Sigmoid colon (tissue), 6 donors: ENCODE measurements at regions not wholly inside any gene's neighbourhood (a gene's known extent, or its start where the extent isn't known, plus 50 kb on each side); places are given as distances from the start of the nearest gene placed in this dataset.

Source experiments
- DNase-seq: peaks from one replicate; pipeline ENCODE4 v3.0.0-alpha.2; 2019
- H3K27ac ChIP-seq, 4 donors: fragments of 200-600 bp; sonication (generic); one replicate each; pipeline ENCODE4 v1.5.1; 2016 to 2019; ENCODE audit warnings: mild to moderate bottlenecking in 1 of 4
- H3K27me3 ChIP-seq, 3 donors: fragments of 200-600 bp; sonication (generic); one replicate each; pipeline ENCODE4 v1.5.1; 2019; ENCODE audit warnings: mild to moderate bottlenecking in 1 of 3
- H3K36me3 ChIP-seq, 4 donors: fragments of 200-600 bp; sonication (generic); one replicate each; pipeline ENCODE4 v1.5.1; 2016 to 2019
- H3K4me1 ChIP-seq, 4 donors: fragments of 200-600 bp; sonication (generic); one replicate each; pipeline ENCODE4 v1.5.1; 2017 to 2019
- H3K4me3 ChIP-seq, 4 donors: fragments of 200-600 bp; sonication (generic); one replicate each; pipeline ENCODE4 v1.5.1; 2017 to 2019; ENCODE audit warnings: mild to moderate bottlenecking in 2 of 4, moderate library complexity in 1 of 4
- H3K9me3 ChIP-seq, 4 donors: fragments of 200-600 bp in 3 of 4; sonication (generic) in 3 of 4; one replicate each; pipeline versions ENCODE4 v1.5.1 to v1.6.1; 2013 to 2019
- EP300 ChIP-seq, 4 donors: sonication (generic); formaldehyde crosslinking; IDR thresholded peaks; one replicate each; pipeline ENCODE4 v1.6.1; 2017; ENCODE audit warnings: antibody characterized with exemption in 4 of 4
- POLR2A ChIP-seq, 2 donors: fragments of 450-650 bp; IDR thresholded peaks; one replicate each; pipeline ENCODE4 v1.6.1; 2016; ENCODE audit warnings: antibody characterized with exemption in 2 of 2, mild to moderate bottlenecking in 2 of 2, moderate library complexity in 2 of 2
- POLR2AphosphoS5 ChIP-seq, 4 donors: sonication (generic); formaldehyde crosslinking; IDR thresholded peaks; one replicate each; pipeline ENCODE4 v1.6.1; 2017; ENCODE audit warnings: antibody characterized with exemption in 4 of 4
- WGBS, 2 donors: extraction: QIAGEN DNeasy Blood & Tissue Kit; methylation state at CpG; one replicate each; pipeline ENCODE4 v1.1.7; 2013; 5-methylcytosine and 5-hydroxymethylcytosine counted together
- intact Hi-C: fragments of 100-400 bp; cut with DNase I; formaldehyde crosslinking; loops from one replicate; pipeline ENCODE4 v1.15.1; 2023
- TF ChIP-seq, protein P1 (sequence below), 4 experiments: fragments of 450-650 bp in 3 of 4; fragments of 200-600 bp in 1 of 4; IDR thresholded peaks; one replicate each; pipeline ENCODE4 v1.5.1; 2016 to 2019; ENCODE audit warnings: antibody characterized with exemption in 4 of 4, mild to moderate bottlenecking in 3 of 4, moderate library complexity in 2 of 4
- donor health status: healthy with polysubstance abuse.
- donor health status: healthy.

DNA sequence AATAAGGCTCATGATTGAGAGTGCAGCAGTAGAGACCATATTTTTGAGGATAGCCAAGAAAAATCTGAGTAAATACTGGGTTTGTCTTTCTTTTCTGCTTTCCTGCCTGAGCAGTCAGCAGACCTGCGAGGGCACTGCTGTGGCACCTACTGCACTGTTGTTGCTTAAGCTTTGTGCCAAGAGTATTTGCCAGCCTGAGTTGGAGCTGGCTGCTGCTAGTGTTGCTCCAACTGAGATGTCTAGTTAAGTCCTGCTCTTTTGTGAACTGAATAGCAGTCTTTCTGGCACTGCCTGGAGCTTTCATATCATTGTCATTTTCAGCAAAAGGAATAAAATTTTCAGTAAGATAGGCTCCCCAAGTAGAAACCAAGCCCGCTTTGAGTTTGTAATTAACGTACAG, 214.5 kb upstream of the P2RY1 start:
- H3K36me3 ChIP-seq: no peaks in the 10 kb centered on the region
- H3K4me1 ChIP-seq: peaks cover 0 to 8% (median 0%) of the 10 kb centered on the region in 4 donors
- H3K9me3 ChIP-seq: no peaks in the 10 kb centered on the region
- intact Hi-C loops: no loop called here
- peak overlapping the region in 2 of 4 donors; percentile 6 to 59 for H3K27ac ChIP-seq
- no peak for DNase-seq
- 86 to 95% methylated on average over 3 of the region's 3 CpGs for whole genome bisulfite sequencing, 2 donors
- H3K27me3 ChIP-seq: no peaks in the 10 kb centered on the region
- no peak overlapping the region for H3K4me3 ChIP-seq
- TF ChIP-seq, protein P1, sequence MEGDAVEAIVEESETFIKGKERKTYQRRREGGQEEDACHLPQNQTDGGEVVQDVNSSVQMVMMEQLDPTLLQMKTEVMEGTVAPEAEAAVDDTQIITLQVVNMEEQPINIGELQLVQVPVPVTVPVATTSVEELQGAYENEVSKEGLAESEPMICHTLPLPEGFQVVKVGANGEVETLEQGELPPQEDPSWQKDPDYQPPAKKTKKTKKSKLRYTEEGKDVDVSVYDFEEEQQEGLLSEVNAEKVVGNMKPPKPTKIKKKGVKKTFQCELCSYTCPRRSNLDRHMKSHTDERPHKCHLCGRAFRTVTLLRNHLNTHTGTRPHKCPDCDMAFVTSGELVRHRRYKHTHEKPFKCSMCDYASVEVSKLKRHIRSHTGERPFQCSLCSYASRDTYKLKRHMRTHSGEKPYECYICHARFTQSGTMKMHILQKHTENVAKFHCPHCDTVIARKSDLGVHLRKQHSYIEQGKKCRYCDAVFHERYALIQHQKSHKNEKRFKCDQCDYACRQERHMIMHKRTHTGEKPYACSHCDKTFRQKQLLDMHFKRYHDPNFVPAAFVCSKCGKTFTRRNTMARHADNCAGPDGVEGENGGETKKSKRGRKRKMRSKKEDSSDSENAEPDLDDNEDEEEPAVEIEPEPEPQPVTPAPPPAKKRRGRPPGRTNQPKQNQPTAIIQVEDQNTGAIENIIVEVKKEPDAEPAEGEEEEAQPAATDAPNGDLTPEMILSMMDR (IDR thresholded peaks at IDR 0.05): no peak
- no peak for TF ChIP-seq POLR2A (IDR thresholded peaks at IDR 0.05)
- TF ChIP-seq EP300 (IDR thresholded peaks at IDR 0.05): no peak
- TF ChIP-seq POLR2AphosphoS5 (IDR thresholded peaks at IDR 0.05): no peak

DNA sequence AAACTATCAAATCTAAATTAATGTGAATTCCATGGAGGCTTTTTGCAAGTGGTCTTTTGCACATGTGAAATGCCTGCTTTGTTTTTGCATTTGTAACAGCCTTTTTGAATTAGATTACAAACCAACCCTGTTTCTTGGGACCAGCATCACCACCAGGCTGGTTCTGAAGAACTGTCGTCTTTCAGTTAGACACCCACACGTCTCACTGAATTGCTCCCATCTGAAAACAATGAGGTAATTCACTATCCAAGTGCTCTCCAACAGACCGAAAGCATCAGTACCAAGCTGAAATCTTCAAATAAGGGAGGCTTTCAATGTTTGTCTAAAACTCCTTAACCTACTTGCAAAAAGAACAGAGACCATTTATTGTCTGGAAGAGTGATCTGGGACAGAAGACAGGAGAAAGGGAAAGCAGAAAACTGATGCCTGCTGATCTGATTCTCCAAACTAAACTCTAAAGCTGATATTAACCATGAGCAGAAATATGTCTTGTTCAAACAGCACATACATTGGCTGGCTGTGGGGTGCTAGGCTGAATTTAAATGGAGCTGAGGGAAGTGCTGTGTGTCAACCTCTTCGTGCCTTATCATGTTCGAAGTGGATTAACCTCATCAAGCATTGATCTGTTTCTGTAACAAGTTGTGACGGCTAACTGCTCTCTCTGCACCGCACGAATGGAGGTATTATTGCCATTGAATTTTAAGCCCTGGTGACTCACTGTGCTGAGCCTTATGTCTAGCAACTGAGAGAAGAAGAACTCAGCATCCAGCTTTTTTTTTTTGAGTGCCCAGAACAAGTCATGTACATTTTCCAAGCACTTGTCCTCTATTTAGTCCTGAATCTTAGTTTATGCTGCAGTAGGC, 213.7 kb upstream of the P2RY1 start:
- Histone ChIP-seq H3K9me3 (no peaks in the 10 kb centered on the region), H3K27ac (peak overlapping the region; percentile 22 to 59 (median 30)), H3K4me3 (no peak overlapping the region), H3K4me1 (peaks cover 0 to 8% (median 0%) of the 10 kb centered on the region in 4 donors), H3K36me3 (no peaks in the 10 kb centered on the region), H3K27me3 (no peaks in the 10 kb centered on the region)
- intact Hi-C loops: no loop called here
- TF ChIP-seq POLR2A (IDR thresholded peaks at IDR 0.05): no peak
- 82 to 83% methylated on average over 8 of the region's 8 CpGs for WGBS, 2 donors
- no peak for DNase-seq

DNA sequence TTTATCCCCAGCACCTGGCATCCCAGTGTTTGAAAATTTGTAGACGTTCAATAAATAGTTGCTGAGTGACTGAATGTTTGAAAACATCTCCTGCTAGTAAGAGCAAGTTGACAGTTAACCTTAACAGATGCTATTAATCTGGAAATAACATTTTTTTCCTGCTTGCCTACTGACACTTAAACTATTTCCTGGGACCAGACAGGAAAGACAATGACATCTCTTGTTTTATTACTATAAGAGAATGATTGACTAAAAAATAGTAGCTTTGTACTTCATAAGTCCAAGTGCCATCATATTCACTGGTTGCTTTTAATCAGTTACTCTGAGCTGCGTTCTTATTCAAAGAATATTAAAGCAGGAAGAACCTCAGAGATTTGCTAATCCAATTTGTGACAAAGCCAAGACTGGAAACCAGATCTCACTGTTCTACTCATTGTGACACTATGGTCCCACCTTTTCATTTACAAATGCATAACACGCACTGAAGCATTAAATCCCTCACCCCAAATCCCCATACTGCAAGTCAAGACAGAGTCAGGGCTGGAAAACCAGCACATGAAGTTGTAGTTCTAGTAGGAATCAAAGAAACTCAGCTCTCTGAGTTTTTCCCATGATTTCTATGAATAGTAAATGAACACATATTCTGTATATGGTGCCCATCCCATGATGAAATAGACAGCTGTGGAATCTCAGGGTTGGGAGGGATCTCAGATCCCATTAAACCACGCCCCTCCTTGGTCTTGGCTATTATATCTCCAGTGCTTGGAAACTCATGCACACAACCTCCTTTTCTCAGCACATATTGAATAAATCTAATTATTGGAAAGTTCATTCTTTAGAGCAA, 212.7 kb upstream of the P2RY1 start:
- H3K27ac ChIP-seq: peak overlapping the region; percentile 8 to 59 (median 30)
- TF ChIP-seq POLR2A (IDR thresholded peaks at IDR 0.05) (no peak), EP300 (IDR thresholded peaks at IDR 0.05) (no peak), POLR2AphosphoS5 (IDR thresholded peaks at IDR 0.05) (no peak)
- TF ChIP-seq, protein P1 (IDR thresholded peaks at IDR 0.05): no peak
- H3K4me1 ChIP-seq: peaks cover 0 to 8% (median 0%) of the 10 kb centered on the region in 4 donors
- 62 to 76% methylated on average over 4 of the region's 4 CpGs for WGBS, 2 donors
- H3K4me3 ChIP-seq: no peak overlapping the region
- no peaks in the 10 kb centered on the region for H3K9me3 ChIP-seq
- intact Hi-C loops: no loop called here
- DNase-seq: no peak
- H3K36me3 ChIP-seq: no peaks in the 10 kb centered on the region
- no peaks in the 10 kb centered on the region for H3K27me3 ChIP-seq

DNA sequence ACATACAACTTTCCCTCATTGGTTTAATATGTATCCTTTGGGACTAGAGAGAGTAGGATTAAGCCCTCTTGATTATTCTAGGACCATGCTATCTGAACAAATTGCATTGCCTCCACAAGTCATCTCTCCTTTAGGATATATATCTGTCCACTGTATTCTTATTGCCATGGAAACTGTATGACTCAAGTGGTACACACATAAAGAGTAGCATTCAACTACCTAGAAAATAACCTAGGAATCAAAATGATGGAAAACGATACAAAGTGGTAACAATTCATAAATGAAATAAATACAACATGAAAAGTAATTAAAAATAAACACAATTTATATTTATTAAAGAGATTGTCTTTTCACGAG, 212.1 kb upstream of the P2RY1 start:
- H3K27ac ChIP-seq: peak overlapping the region in 2 of 4 donors; percentile 8 to 59
- H3K27me3 ChIP-seq: no peaks in the 10 kb centered on the region
- H3K4me1 ChIP-seq: peaks cover 0 to 8% (median 0%) of the 10 kb centered on the region in 4 donors
- H3K36me3 ChIP-seq: no peaks in the 10 kb centered on the region
- TF ChIP-seq POLR2AphosphoS5 (IDR thresholded peaks at IDR 0.05): no peak
- TF ChIP-seq EP300 (IDR thresholded peaks at IDR 0.05): no peak
- no peak for TF ChIP-seq POLR2A (IDR thresholded peaks at IDR 0.05)
- TF ChIP-seq, protein P1 (IDR thresholded peaks at IDR 0.05): no peak
- 87 to 90% methylated on average over 2 of the region's 2 CpGs for WGBS, 2 donors
- H3K4me3 ChIP-seq: no peak overlapping the region
- no peak for DNase-seq
- no peaks in the 10 kb centered on the region for H3K9me3 ChIP-seq
- intact Hi-C loops: no loop called here

DNA sequence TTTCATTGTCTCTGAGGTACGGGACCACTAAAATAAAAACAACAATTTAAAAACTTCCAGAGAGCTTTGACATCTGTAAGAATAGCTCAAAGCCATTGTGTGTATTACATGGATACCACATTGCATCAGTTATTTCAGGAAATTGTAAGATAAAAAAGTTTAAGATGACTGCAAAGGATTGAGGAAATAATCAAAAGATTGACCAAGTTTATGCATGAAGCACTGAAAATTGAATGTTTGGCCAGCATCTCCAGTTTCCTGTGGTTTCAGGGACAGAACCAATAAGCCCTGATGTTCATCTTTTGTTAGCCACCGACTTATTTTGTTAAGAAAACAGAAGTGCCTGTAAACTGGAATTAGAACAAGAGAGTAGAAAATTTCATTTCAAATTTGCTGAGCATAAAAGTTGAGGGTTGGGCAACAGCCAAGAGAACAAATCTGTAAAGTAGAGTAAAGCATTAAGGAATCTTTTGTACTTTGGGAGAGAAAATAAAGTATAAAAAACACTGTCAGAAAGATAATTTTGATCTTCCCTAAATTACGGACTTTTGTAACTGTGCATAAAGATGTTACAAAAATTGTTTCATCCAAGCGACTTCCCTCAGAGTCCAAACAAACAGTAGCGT, 211.5 kb upstream of the P2RY1 start:
- no peak for DNase-seq
- peak overlapping the region in 2 of 4 donors; percentile 19 to 22 for H3K27ac ChIP-seq
- H3K27me3 ChIP-seq: no peaks in the 10 kb centered on the region
- no peaks in the 10 kb centered on the region for H3K36me3 ChIP-seq
- no peak overlapping the region for H3K4me3 ChIP-seq
- WGBS, 2 donors: 66 to 80% methylated on average over 5 of the region's 5 CpGs
- intact Hi-C loops: no loop called here
- TF ChIP-seq POLR2AphosphoS5 (IDR thresholded peaks at IDR 0.05): no peak
- no peaks in the 10 kb centered on the region for H3K9me3 ChIP-seq
- peaks cover 0 to 8% (median 0%) of the 10 kb centered on the region in 4 donors for H3K4me1 ChIP-seq
